Prostate gland (tissue), 2 donors: ENCODE measurements at regions not wholly inside any gene's neighbourhood (a gene's known extent, or its start where the extent isn't known, plus 50 kb on each side); places are given as distances from the start of the nearest gene placed in this dataset.
"Not testable (repeated sequence)": the region's sequence is repeated elsewhere in the genome, so short reads cannot be mapped to it uniquely, and the experiment has no call there.

Experiments used
- DNase-seq: peaks from one replicate; pipeline ENCODE4 v3.0.0-alpha.2; 2019; ENCODE audit warnings: low spot score
- H3K27ac ChIP-seq, 2 donors: fragments of 200-600 bp; sonication (generic); 2 replicates each; pipeline ENCODE4 v1.5.1; 2017 to 2019
- H3K27me3 ChIP-seq: fragments of 200-600 bp; sonication (generic); replicated peaks from 2 replicates; pipeline ENCODE4 v1.5.1; 2019; ENCODE audit not compliant: insufficient read depth
- H3K36me3 ChIP-seq, 2 donors: fragments of 200-600 bp; sonication (generic); 1 replicate in 1 of 2; 2 replicates in 1 of 2; pipeline versions ENCODE4 v1.5.1 to v1.8.1; 2017 to 2019
- H3K4me1 ChIP-seq: fragments of 200-600 bp; sonication (generic); replicated peaks from 2 replicates; pipeline ENCODE4 v1.5.1; 2019
- H3K4me3 ChIP-seq, 2 donors: fragments of 200-600 bp; sonication (generic); 2 replicates each; pipeline ENCODE4 v1.5.1; 2017 to 2019
- H3K9me3 ChIP-seq: fragments of 200-600 bp; sonication (generic); 2 replicates; pipeline ENCODE4 v1.5.1; 2017
- POLR2A ChIP-seq: fragments of 450-650 bp; IDR thresholded peaks from one replicate; pipeline ENCODE4 v1.6.1; 2016; ENCODE audit warnings: antibody characterized with exemption, mild to moderate bottlenecking
- POLR2AphosphoS5 ChIP-seq: sonication (generic); formaldehyde crosslinking; IDR thresholded peaks from one replicate; pipeline ENCODE4 v1.6.1; 2017; ENCODE audit warnings: antibody characterized with exemption
- WGBS: methylation state at CpG from one replicate; pipeline ENCODE4 v1.1.5; 2018; 5-methylcytosine and 5-hydroxymethylcytosine counted together
- intact Hi-C: fragments of 100-400 bp; cut with DNase I; formaldehyde crosslinking; loops from one replicate; pipeline ENCODE4 v1.14.2; 2022
- TF ChIP-seq, protein P1 (sequence below), 4 experiments: fragments of 200-600 bp in 2 of 4; fragments of 450-650 bp in 2 of 4; sonication (generic) in 2 of 4; IDR thresholded peaks; 1 replicate in 3 of 4; 2 replicates in 1 of 4; pipeline ENCODE4 v1.5.1; 2016 to 2019; ENCODE audit warnings: antibody characterized with exemption in 4 of 4, mild to moderate bottlenecking in 2 of 4, moderate library complexity in 2 of 4

DNA sequence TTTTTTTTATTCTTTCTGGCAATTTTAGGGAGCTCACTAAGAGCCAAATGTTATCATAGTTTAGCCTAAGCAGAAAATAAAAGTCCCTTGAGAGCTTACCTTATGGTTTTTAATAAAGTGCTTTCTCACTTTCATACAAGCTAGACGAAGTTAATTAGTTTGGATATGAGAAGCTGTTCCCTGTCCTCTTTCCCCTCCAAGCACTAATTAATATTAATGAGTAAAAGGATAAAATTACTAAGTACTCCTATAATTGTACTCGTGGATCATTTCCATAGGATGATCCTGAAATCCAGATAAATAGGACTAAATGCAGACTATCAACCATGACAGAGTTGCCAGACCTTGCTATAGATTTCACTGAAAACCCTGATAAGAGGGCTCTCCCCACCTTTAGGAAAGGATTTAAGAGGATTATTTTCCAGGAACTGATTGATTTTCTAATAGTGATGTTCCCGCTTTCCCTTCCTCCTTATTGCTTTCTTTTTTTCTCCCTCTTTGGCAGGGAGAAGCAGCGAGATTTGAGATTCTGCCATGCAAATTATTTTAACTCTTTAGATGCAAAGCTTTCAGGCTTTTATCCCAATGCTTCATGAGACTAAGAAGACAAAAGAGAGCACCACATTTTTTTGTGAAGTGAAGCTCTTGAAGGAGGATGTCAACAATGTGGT is 58.3 kb upstream of the HECW1 start:
- TF ChIP-seq, protein P1, sequence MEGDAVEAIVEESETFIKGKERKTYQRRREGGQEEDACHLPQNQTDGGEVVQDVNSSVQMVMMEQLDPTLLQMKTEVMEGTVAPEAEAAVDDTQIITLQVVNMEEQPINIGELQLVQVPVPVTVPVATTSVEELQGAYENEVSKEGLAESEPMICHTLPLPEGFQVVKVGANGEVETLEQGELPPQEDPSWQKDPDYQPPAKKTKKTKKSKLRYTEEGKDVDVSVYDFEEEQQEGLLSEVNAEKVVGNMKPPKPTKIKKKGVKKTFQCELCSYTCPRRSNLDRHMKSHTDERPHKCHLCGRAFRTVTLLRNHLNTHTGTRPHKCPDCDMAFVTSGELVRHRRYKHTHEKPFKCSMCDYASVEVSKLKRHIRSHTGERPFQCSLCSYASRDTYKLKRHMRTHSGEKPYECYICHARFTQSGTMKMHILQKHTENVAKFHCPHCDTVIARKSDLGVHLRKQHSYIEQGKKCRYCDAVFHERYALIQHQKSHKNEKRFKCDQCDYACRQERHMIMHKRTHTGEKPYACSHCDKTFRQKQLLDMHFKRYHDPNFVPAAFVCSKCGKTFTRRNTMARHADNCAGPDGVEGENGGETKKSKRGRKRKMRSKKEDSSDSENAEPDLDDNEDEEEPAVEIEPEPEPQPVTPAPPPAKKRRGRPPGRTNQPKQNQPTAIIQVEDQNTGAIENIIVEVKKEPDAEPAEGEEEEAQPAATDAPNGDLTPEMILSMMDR (IDR thresholded peaks at IDR 0.05), result no peak
- TF ChIP-seq POLR2A, result no peak
- no peak for TF ChIP-seq POLR2AphosphoS5
- H3K36me3 ChIP-seq, result no peaks in the 10 kb centered on the region
- H3K27me3 ChIP-seq, result no peaks in the 10 kb centered on the region
- H3K4me3 ChIP-seq, result no peak overlapping the region
- no peaks in the 10 kb centered on the region for H3K4me1 ChIP-seq
- WGBS, result 43% methylated on average over 4 of the region's 4 CpGs
- intact Hi-C loops, result no loop called here
- no peak overlapping the region for H3K27ac ChIP-seq
- no peaks in the 10 kb centered on the region for H3K9me3 ChIP-seq
- DNase-seq, result no peak

DNA sequence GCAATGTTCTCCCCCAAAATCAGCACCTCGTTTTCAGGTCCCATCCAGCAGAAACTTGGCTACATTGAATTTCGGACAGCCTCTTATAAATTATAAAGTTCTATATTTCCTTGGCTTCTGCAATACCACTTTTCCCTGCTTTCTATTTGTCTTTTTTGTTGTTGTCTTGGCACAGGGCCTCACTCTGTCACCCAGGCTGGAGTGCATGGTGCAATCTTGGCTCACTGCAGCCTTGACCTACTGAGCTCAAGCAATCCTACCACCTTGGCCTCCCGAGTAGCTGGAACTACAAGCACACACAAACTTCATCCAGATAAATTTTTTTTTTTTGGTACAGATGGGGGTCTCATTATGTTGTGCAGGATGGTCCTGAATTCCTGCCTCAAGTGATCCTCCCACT is 55.3 kb upstream of the HECW1 start:
- Histone ChIP-seq H3K36me3 (no peaks in the 10 kb centered on the region), H3K9me3 (no peaks in the 10 kb centered on the region), H3K27ac (no peak overlapping the region), H3K4me1 (no peaks in the 10 kb centered on the region), H3K27me3 (no peaks in the 10 kb centered on the region), H3K4me3 (no peak overlapping the region)
- no peak for DNase-seq
- intact Hi-C loops, result no loop called here
- WGBS, result 90% methylated on average over 3 of the region's 3 CpGs
- no peak for TF ChIP-seq POLR2A
- TF ChIP-seq, protein P1 (IDR thresholded peaks at IDR 0.05), result no peak
- no peak for TF ChIP-seq POLR2AphosphoS5

DNA sequence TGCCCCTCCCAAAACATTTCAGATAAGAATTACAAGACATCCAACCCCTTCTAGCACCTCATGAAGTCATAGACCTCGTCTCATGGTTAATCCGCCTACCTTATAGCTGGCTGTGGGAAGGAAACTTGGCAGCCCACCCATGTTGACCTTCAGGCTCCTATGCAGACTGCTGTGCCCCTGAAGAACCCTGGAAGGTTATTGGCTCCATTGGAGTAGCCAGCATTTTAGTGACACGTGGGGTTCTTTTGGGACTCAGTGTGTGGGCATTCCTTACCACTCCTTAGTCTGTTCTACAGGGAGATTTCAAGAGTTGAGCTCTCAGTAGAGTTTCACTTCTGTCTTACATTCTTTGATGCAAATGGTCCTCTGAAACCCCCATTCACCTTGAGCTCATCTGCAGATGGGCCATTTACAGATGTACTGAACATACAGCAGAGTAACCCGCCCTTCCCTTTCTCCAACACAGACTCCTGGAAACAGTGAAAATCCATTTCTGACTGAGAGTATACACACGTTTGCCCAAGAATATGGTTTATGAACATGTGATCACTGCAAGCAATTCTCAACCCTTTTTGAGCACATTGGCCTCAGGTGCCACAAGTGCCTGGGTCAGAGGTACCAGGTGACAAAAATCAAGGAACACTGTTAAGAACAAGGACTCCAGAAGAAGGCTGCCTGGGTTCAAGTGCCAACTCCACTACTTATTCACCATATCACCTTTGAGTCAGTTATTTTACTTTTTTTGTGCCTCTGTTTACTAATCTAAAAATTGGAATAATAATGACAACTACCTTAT is 54.0 kb upstream of the HECW1 start:
- Histone ChIP-seq H3K27ac (no peak overlapping the region), H3K27me3 (no peaks in the 10 kb centered on the region), H3K4me1 (no peaks in the 10 kb centered on the region), H3K4me3 (peak overlapping the region in 1 of 2 donors; percentile 14), H3K36me3 (no peaks in the 10 kb centered on the region), H3K9me3 (no peaks in the 10 kb centered on the region)
- intact Hi-C loops, result no loop called here
- WGBS, result 91% methylated on average over 5 of the region's 5 CpGs
- TF ChIP-seq POLR2A, result no peak
- TF ChIP-seq, protein P1 (IDR thresholded peaks at IDR 0.05), result no peak
- TF ChIP-seq POLR2AphosphoS5, result no peak
- no peak for DNase-seq

DNA sequence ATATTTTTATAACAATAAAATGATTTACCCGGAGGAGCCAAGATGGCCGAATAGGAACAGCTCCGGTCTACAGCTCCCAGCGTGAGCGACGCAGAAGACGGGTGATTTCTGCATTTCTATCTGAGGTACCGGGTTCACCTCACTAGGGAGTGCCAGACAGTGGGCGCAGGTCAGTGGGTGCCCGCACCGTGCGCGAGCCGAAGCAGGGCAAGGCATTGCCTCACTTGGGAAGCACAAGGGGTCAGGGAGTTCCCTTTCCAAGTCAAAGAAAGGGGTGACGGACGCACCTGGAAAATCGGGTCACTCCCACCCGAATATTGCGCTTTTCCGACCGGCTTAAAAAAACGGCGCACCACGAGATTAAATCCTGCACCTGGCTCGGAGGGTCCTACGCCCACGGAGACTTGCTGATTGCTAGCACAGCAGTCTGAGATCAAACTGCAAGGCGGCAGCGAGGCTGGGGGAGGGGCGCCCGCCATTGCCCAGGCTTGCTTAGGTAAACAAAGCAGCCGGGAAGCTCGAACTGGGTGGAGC is 53.3 kb upstream of the HECW1 start:
- H3K27ac ChIP-seq, H3K4me1 ChIP-seq, DNase-seq, H3K36me3 ChIP-seq, H3K27me3 ChIP-seq, H3K9me3 ChIP-seq, intact Hi-C loops: not testable (repeated sequence)
- 69% methylated on average over 32 of the region's 33 CpGs for WGBS
- H3K4me3 ChIP-seq, result peak overlapping the region in 1 of 2 donors; percentile 14
